ENCODE measurements at regions not wholly inside any gene's neighbourhood (a gene's known extent, or its start where the extent isn't known, plus 50 kb on each side); places are given as distances from the start of the nearest gene placed in this dataset.
"Not testable (repeated sequence)": the region's sequence is repeated elsewhere in the genome, so short reads cannot be mapped to it uniquely, and the experiment has no call there.

- DNase-seq: no peak
Observed at GRCh38 chr1:30476911-30477459, 246.4 kb downstream of the MATN1 start.

- DNase-seq: no peak
Observed at GRCh38 chr1:30476476-30476875, 246.9 kb downstream of the MATN1 start.

GRCh38 chr1:30475966-30476365 lies 247.4 kb downstream of the MATN1 start:
- no peak for DNase-seq

GRCh38 chr1:30475201-30475600 lies 248.2 kb downstream of the MATN1 start:
- DNase-seq: no peak

- DNase-seq: no peak
Observed at GRCh38 chr1:30474818-30475200, 248.6 kb downstream of the MATN1 start.

- DNase-seq: no peak
Observed at GRCh38 chr1:30473922-30474817, 249.2 kb downstream of the MATN1 start.

DNA sequence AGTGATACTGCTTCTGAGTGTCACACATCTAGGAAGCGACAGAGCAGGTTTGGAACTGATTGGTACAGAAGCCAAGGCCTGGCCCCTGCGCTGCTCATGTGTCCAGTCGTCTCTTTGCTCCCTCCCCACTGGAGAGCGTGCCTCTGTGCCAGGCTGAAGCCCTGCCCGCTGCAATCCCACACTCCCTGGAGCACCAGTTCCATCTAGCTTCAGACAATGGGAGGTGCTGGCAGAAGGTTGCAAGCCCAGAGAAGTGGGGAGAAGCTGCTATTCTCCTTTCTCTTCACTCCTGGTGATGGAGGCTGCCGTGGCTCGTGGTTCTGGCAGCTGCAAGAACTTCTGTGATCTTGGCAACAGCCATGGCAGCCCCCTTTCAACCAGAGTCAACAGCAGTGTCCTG lies 250.9 kb downstream of the MATN1 start:
- no peak for DNase-seq

- DNase-seq: no peak
Observed at GRCh38 chr1:30472009-30472408, 251.4 kb downstream of the MATN1 start.

DNA sequence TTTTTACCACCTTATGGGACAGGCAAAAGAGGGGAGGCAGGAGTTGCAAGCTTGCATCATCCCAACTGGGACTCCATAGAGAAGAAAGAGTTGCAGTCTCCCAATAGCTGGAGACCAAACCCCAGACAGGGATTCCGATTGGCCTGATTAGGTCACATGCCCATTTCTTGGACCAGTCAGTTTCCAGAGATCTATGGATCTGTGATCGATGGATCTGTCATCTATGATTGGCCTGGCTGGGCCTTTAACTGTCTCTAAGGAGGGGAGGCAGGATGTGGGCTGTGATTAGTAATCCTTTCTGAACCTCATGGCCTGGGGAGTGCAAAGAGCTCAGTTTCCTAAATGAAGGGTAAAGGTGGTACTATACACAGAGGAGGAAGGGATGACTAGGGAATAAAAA lies 252.1 kb downstream of the MATN1 start:
- DNase-seq: no peak

GRCh38 chr1:30469426-30469825 lies 254.0 kb downstream of the MATN1 start:
- no peak for DNase-seq

GRCh38 chr1:30467101-30467500 lies 256.3 kb downstream of the MATN1 start:
- DNase-seq: no peak

DNA sequence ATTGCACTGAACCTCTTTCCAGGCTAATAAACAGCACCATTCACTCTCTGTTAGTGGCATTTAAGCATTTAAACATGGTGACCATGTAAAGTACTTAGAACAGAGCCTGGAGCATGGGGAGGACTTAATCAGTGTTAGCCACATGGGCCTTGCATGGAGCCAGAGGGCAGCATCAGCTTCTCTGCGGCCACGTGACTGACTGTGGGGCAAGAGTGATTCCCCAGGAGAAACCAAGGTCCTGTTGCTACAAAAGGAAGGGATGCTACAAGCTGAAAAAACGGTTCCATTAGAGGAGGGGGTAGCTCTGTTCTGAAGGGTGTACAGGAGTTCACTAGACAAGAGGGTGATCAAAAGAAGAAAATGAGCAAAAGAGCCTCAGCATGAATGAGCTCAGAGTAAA lies 256.8 kb downstream of the MATN1 start:
- DNase-seq: no peak

- DNase-seq: no peak
Observed at GRCh38 chr1:30466026-30466425, 257.4 kb downstream of the MATN1 start.

GRCh38 chr1:30465096-30465495 lies 258.3 kb downstream of the MATN1 start:
- DNase-seq: no peak

GRCh38 chr1:30464187-30464617 lies 259.2 kb downstream of the MATN1 start:
- DNase-seq: no peak

DNA sequence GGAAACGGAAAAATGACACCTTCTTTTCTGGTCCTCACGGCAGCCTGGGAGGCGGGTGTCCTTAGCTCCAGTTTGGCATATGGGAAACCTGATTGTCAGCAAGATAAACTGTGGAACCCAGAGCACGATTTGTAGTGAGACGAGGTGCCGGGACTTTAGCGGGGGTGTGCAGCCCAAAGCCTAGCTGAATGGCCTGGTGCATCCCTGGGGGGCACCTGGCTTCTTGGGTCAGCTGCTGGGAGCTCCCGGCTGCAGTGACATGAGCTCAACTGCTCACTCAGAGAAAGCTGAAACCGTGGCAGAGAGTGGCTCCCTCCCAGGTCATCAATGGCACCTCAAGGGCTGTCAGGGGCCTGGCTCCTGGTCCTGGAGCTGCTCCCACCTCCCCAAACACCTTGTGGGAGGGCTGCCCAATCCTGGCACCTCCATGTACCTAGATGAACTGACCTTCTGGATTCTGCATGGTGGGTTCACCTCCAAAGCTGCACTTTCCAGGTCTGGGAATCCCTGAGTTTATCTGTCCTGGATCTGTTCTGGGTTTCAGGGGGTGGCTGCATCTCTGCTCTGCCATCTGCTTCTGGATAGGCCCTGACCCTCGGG lies 260.5 kb downstream of the MATN1 start:
- DNase-seq: no peak

- DNase-seq: no peak
Observed at GRCh38 chr1:30462166-30462565, 261.2 kb downstream of the MATN1 start.

DNA sequence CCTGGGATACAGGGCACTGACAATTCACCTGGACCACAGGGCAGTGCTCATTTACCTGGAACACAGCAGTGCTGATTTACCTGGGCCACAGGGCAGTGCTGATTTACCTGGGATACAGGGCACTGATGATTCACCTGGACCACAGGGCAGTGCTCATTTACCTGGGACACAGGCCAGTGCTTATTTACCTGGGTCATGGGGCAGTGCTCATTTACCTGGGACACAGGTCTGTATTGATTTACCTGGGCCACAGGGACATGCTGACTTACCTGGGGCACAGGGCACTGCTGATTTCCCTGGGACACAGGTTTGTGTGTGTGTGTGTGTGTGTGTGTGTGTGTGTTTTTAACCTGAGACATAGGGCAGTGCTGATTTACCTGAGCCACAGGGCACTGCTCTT lies 261.7 kb downstream of the MATN1 start:
- DNase-seq: no peak

- no peak for DNase-seq
Observed at GRCh38 chr1:30460661-30461060, 262.7 kb downstream of the MATN1 start.

DNA sequence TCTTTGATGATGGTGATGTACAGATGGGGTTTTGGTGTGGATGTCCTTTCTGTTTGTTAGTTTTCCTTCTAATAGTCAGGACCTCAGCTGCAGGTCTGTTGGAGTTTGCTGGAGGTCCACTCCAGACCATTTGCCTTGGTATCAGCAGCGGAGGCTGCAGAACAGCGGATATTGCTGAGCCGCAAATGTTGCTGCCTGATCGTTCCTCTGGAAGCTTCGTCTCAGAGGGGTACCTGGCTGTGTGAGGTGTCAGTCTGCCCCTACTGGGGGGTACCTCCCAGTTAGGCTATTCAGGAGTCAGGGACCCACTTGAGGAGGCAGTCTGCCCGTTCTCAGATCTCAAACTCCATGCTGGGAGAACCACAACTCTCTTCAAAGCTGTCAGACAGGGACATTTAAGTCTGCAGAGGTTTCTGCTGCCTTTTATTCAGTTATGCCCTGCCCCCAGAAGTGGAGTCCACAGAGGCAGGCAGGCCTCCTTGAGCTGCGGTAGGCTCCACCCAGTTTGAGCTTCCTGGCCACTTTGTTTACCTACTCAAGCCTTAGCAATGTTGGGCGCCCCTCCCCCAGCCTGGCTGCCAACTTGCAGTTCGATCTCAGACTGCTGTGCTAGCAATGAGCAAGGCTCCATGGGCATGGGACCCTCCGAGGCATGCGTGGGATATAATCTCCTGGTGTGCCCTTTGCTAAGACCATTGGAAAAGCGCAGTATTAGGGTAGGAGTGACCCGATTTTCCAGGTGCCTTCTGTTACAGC lies 264.5 kb downstream of the MATN1 start:
- DNase-seq: not testable (repeated sequence)

DNA sequence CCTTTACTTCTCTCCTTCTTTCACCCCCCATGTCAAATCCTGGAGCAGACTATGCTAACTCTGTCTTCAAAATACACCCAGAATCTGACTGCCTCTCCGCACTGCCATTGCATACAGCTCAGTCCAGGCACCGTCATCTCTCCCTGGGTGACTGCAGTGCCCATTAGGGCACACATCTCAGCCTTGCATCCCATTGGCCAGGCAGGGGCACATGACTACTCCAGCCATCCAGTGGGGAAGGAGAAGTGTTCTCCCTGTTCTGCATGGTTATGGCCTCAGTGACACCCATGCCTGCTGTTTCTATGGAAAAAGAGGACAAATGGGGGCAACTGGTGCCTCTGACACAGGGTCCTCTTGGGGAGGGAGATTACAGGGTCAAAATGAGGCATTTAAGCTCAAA lies 270.5 kb downstream of the MATN1 start:
- DNase-seq: no peak

DNA sequence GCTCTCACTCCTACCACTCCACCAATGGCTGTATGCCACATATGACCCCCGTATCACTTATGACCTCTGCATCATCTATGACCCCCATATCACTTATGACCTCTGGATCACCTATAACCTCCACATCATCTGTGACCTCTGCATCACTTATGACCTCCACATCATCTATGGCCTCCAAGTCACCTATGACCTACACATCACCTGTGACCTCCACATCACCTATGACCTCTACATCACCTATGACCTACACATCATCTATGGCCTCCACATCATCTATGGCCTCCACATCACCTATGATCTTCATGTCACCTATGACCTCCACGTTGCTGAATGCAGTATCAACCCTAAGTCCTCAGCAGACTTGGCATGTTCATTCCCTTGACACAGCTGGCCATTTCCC lies 271.2 kb downstream of the MATN1 start:
- no peak for DNase-seq

DNA sequence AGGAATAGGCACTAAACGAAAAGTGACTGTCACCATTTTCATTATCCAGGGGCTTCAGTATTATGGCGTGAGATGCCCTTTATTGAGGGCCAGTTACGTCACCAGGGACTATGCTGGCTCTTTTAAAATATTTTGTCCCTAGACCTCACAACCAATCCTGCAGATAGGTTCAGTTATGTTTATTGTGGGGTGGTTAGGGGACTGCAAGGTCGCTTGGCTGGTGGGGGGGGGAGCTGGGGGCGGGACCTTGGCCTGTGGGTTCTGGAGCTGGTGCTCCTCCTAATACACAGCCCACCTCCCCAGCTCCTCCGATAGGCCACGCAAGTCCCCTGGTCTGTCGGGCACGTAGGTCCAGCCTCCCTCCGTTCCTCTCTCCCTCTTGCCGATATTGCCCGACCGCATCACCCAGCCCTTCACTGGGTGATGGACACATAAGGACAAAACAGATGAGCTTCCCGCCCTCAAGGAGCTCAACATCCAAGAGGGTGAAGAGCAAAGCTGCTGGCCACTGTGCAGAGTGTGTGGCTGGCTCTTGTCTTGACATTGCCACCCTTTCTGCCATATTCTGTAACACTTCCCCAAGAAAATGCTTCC lies 271.8 kb downstream of the MATN1 start:
- DNase-seq: no peak
